ENCODE measurements at regions not wholly inside any gene's neighbourhood (a gene's known extent, or its start where the extent isn't known, plus 50 kb on each side); places are given as distances from the start of the nearest gene placed in this dataset.

- H3K4me1 ChIP-seq (ENCODE audit: control insufficient read depth in 1 of 2, insufficient read depth in 2 of 2, low read length in 2 of 2) = no peaks in the 10 kb centered on the region
- H3K27me3 ChIP-seq (ENCODE audit: control insufficient read depth in 2 of 2, insufficient read depth in 2 of 2, low read length in 2 of 2) = no peaks in the 10 kb centered on the region
- no peak overlapping the region for H3K27ac ChIP-seq (ENCODE audit: low read depth in 1 of 2, low read length in 2 of 2)
- no CpG with 5 or more reads among the region's 1 CpG for WGBS (ENCODE audit: insufficient coverage)
- no peak for TF ChIP-seq CTCF (IDR thresholded peaks at IDR 0.05)
- H3K9me3 ChIP-seq (replicated peaks in 1 of 2; ENCODE audit: control insufficient read depth in 1 of 2, insufficient read depth in 1 of 2, low read length in 2 of 2) = no peaks in the 10 kb centered on the region
- DNase-seq = no peak
- intact Hi-C loops (cut with micrococcal nuclease) = no loop called here
- Mint-ChIP-seq H3K27ac (no peak overlapping the region), H3K9me3 (peaks cover 0 to 2% (median 0%) of the 10 kb centered on the region in 7 donors), H3K4me1 (no peaks in the 10 kb centered on the region), H3K27me3 (ENCODE audit: low read depth in 3 of 3) (no peaks in the 10 kb centered on the region), H3K36me3 (no peaks in the 10 kb centered on the region), H3K4me3 (no peak overlapping the region)
- H3K4me3 ChIP-seq (replicated peaks in 1 of 3; ENCODE audit: low read depth in 2 of 3, low read length in 3 of 3) = no peak overlapping the region
- no peaks in the 10 kb centered on the region for H4K20me1 ChIP-seq (ENCODE audit: insufficient read depth, low read length)
- H3K79me2 ChIP-seq (ENCODE audit: insufficient read depth, low read length) = no peaks in the 10 kb centered on the region
- H2AFZ ChIP-seq (ENCODE audit: insufficient read depth, low read depth, low read length, poor library complexity, severe bottlenecking) = no peak overlapping the region
- no peak overlapping the region for H3K9ac ChIP-seq (ENCODE audit: insufficient read depth, low read length, poor library complexity, severe bottlenecking)
- H3K36me3 ChIP-seq (replicated peaks in 1 of 2; ENCODE audit: control insufficient read depth in 1 of 2, insufficient read depth in 2 of 2, low read length in 2 of 2) = no peaks in the 10 kb centered on the region
- no peak overlapping the region for H3K4me2 ChIP-seq (replicated peaks; ENCODE audit: extremely low read depth, low read length, poor library complexity, severe bottlenecking)
Measured at GRCh38 chr14:46322076-46322475, 329.5 kb downstream of the RPL10L start.

- TF ChIP-seq CTCF (IDR thresholded peaks at IDR 0.05) = no peak
- H3K4me1 Mint-ChIP-seq = no peaks in the 10 kb centered on the region
- intact Hi-C loops (cut with micrococcal nuclease) = no loop called here
Measured at GRCh38 chr14:46306267-46306666, 345.3 kb downstream of the RPL10L start.

More at GRCh38 chr14:46306267-46306666, 345.3 kb downstream of the RPL10L start:
- no peaks in the 10 kb centered on the region for H3K4me1 ChIP-seq (ENCODE audit: control insufficient read depth in 1 of 2, insufficient read depth in 2 of 2, low read length in 2 of 2)
- H3K27me3 ChIP-seq (ENCODE audit: control insufficient read depth in 2 of 2, insufficient read depth in 2 of 2, low read length in 2 of 2) = no peaks in the 10 kb centered on the region
- H3K9me3 Mint-ChIP-seq = peaks cover 0 to 4% (median 0%) of the 10 kb centered on the region in 7 donors
- no peak overlapping the region for H3K27ac ChIP-seq (ENCODE audit: low read depth in 1 of 2, low read length in 2 of 2)
- H4K20me1 ChIP-seq (ENCODE audit: insufficient read depth, low read length) = no peaks in the 10 kb centered on the region
- H3K4me3 Mint-ChIP-seq = no peak overlapping the region
- DNase-seq = no peak
- no peak overlapping the region for H2AFZ ChIP-seq (ENCODE audit: insufficient read depth, low read depth, low read length, poor library complexity, severe bottlenecking)
- no peak overlapping the region for H3K4me2 ChIP-seq (replicated peaks; ENCODE audit: extremely low read depth, low read length, poor library complexity, severe bottlenecking)
- no peaks in the 10 kb centered on the region for H3K36me3 ChIP-seq (replicated peaks in 1 of 2; ENCODE audit: control insufficient read depth in 1 of 2, insufficient read depth in 2 of 2, low read length in 2 of 2)
- H3K27ac Mint-ChIP-seq = no peak overlapping the region
- H3K27me3 Mint-ChIP-seq (ENCODE audit: low read depth in 3 of 3) = no peaks in the 10 kb centered on the region
- H3K4me3 ChIP-seq (replicated peaks in 1 of 3; ENCODE audit: low read depth in 2 of 3, low read length in 3 of 3) = no peak overlapping the region
- no peaks in the 10 kb centered on the region for H3K9me3 ChIP-seq (replicated peaks in 1 of 2; ENCODE audit: control insufficient read depth in 1 of 2, insufficient read depth in 1 of 2, low read length in 2 of 2)
- no peaks in the 10 kb centered on the region for H3K36me3 Mint-ChIP-seq
- H3K9ac ChIP-seq (ENCODE audit: insufficient read depth, low read length, poor library complexity, severe bottlenecking) = no peak overlapping the region
- 100% methylated on average over 1 of the region's 2 CpGs for WGBS (ENCODE audit: insufficient coverage)
- no peaks in the 10 kb centered on the region for H3K79me2 ChIP-seq (ENCODE audit: insufficient read depth, low read length)
